ENCODE measurements at regions not wholly inside any gene's neighbourhood (a gene's known extent, or its start where the extent isn't known, plus 50 kb on each side); places are given as distances from the start of the nearest gene placed in this dataset.
"Not testable (repeated sequence)": the region's sequence is repeated elsewhere in the genome, so short reads cannot be mapped to it uniquely, and the experiment has no call there.

GRCh38 chr12:54105809-54106208 is 52.2 kb downstream of the HOXC4 start:
- DNase-seq; H3K4me3 ChIP-seq (ENCODE audit: control insufficient read depth in 1 of 7, extremely low read depth in 1 of 7, insufficient read depth in 4 of 7, low read depth in 2 of 7, low read length in 6 of 7); H3K4me1 ChIP-seq (ENCODE audit: control extremely low read depth in 1 of 4, control insufficient read depth in 4 of 4, insufficient read depth in 4 of 4, low read length in 3 of 4); H3K36me3 ChIP-seq (ENCODE audit: control insufficient read depth in 4 of 4, insufficient read depth in 4 of 4, low read length in 3 of 4); CTCF ChIA-PET; H3K27ac ChIP-seq (ENCODE audit: insufficient read depth in 1 of 2, low read depth in 1 of 2, low read length in 2 of 2, poor library complexity in 1 of 2, severe bottlenecking in 2 of 2); POLR2A ChIA-PET; H3K9me3 ChIP-seq (ENCODE audit: control extremely low read depth in 1 of 5, control insufficient read depth in 4 of 5, insufficient read depth in 2 of 5, low read depth in 1 of 5, low read length in 4 of 5): not testable (repeated sequence)
- no CpG with 5 or more reads among the region's 2 CpGs for WGBS (ENCODE audit: insufficient coverage)
- peaks cover 0 to 43% (median 8%) of the 10 kb centered on the region in 5 experiments for H3K27me3 ChIP-seq (replicated peaks in 2 of 5; ENCODE audit: control insufficient read depth in 4 of 5, insufficient read depth in 5 of 5, low read length in 4 of 5)

- CTCF ChIA-PET; H3K36me3 ChIP-seq (ENCODE audit: control insufficient read depth in 4 of 4, insufficient read depth in 4 of 4, low read length in 3 of 4); POLR2A ChIA-PET; H3K9me3 ChIP-seq (ENCODE audit: control extremely low read depth in 1 of 5, control insufficient read depth in 4 of 5, insufficient read depth in 2 of 5, low read depth in 1 of 5, low read length in 4 of 5); DNase-seq; H3K27ac ChIP-seq (ENCODE audit: insufficient read depth in 1 of 2, low read depth in 1 of 2, low read length in 2 of 2, poor library complexity in 1 of 2, severe bottlenecking in 2 of 2); H3K4me1 ChIP-seq (ENCODE audit: control extremely low read depth in 1 of 4, control insufficient read depth in 4 of 4, insufficient read depth in 4 of 4, low read length in 3 of 4); H3K4me3 ChIP-seq (ENCODE audit: control insufficient read depth in 1 of 7, extremely low read depth in 1 of 7, insufficient read depth in 4 of 7, low read depth in 2 of 7, low read length in 6 of 7): not testable (repeated sequence)
- 5% methylated on average over 24 of the region's 29 CpGs for WGBS (ENCODE audit: insufficient coverage)
- H3K27me3 ChIP-seq (replicated peaks in 2 of 5; ENCODE audit: control insufficient read depth in 4 of 5, insufficient read depth in 5 of 5, low read length in 4 of 5): peaks cover 0 to 42% (median 8%) of the 10 kb centered on the region in 5 experiments
These were observed 52.6 kb downstream of the HOXC4 start for GRCh38 chr12:54106252-54106651.

- H3K9me3 ChIP-seq (ENCODE audit: control extremely low read depth in 1 of 5, control insufficient read depth in 4 of 5, insufficient read depth in 2 of 5, low read depth in 1 of 5, low read length in 4 of 5); CTCF ChIA-PET; H3K4me3 ChIP-seq (ENCODE audit: control insufficient read depth in 1 of 7, extremely low read depth in 1 of 7, insufficient read depth in 4 of 7, low read depth in 2 of 7, low read length in 6 of 7); POLR2A ChIA-PET; H3K4me1 ChIP-seq (ENCODE audit: control extremely low read depth in 1 of 4, control insufficient read depth in 4 of 4, insufficient read depth in 4 of 4, low read length in 3 of 4); DNase-seq; H3K36me3 ChIP-seq (ENCODE audit: control insufficient read depth in 4 of 4, insufficient read depth in 4 of 4, low read length in 3 of 4); H3K27ac ChIP-seq (ENCODE audit: insufficient read depth in 1 of 2, low read depth in 1 of 2, low read length in 2 of 2, poor library complexity in 1 of 2, severe bottlenecking in 2 of 2): not testable (repeated sequence)
- WGBS (ENCODE audit: insufficient coverage): 6% methylated on average over 34 of the region's 56 CpGs
- peaks cover 0 to 42% (median 8%) of the 10 kb centered on the region in 5 experiments for H3K27me3 ChIP-seq (replicated peaks in 2 of 5; ENCODE audit: control insufficient read depth in 4 of 5, insufficient read depth in 5 of 5, low read length in 4 of 5)
These were observed 53.4 kb downstream of the HOXC4 start for GRCh38 chr12:54106803-54107579.

- H3K27ac ChIP-seq (ENCODE audit: insufficient read depth in 1 of 2, low read depth in 1 of 2, low read length in 2 of 2, poor library complexity in 1 of 2, severe bottlenecking in 2 of 2); POLR2A ChIA-PET; H3K4me3 ChIP-seq (ENCODE audit: control insufficient read depth in 1 of 7, extremely low read depth in 1 of 7, insufficient read depth in 4 of 7, low read depth in 2 of 7, low read length in 6 of 7); H3K9me3 ChIP-seq (ENCODE audit: control extremely low read depth in 1 of 5, control insufficient read depth in 4 of 5, insufficient read depth in 2 of 5, low read depth in 1 of 5, low read length in 4 of 5); H3K4me1 ChIP-seq (ENCODE audit: control extremely low read depth in 1 of 4, control insufficient read depth in 4 of 4, insufficient read depth in 4 of 4, low read length in 3 of 4); H3K36me3 ChIP-seq (ENCODE audit: control insufficient read depth in 4 of 4, insufficient read depth in 4 of 4, low read length in 3 of 4); CTCF ChIA-PET: not testable (repeated sequence)
- 29% methylated on average over 4 of the region's 6 CpGs for WGBS (ENCODE audit: insufficient coverage)
- H3K27me3 ChIP-seq (replicated peaks in 2 of 5; ENCODE audit: control insufficient read depth in 4 of 5, insufficient read depth in 5 of 5, low read length in 4 of 5): peaks cover 0 to 29% (median 10%) of the 10 kb centered on the region in 5 experiments
- peak in 1 of 3 donors; percentile 22 for DNase-seq
These were observed 58.7 kb downstream of the HOXC4 start for GRCh38 chr12:54112336-54112735.

GRCh38 chr12:54116055-54116454 is 62.4 kb downstream of the HOXC4 start:
- POLR2A ChIA-PET; H3K36me3 ChIP-seq (ENCODE audit: control insufficient read depth in 4 of 4, insufficient read depth in 4 of 4, low read length in 3 of 4); H3K4me3 ChIP-seq (ENCODE audit: control insufficient read depth in 1 of 7, extremely low read depth in 1 of 7, insufficient read depth in 4 of 7, low read depth in 2 of 7, low read length in 6 of 7); H3K27ac ChIP-seq (ENCODE audit: insufficient read depth in 1 of 2, low read depth in 1 of 2, low read length in 2 of 2, poor library complexity in 1 of 2, severe bottlenecking in 2 of 2); H3K9me3 ChIP-seq (ENCODE audit: control extremely low read depth in 1 of 5, control insufficient read depth in 4 of 5, insufficient read depth in 2 of 5, low read depth in 1 of 5, low read length in 4 of 5); H3K4me1 ChIP-seq (ENCODE audit: control extremely low read depth in 1 of 4, control insufficient read depth in 4 of 4, insufficient read depth in 4 of 4, low read length in 3 of 4); CTCF ChIA-PET: not testable (repeated sequence)
- WGBS (ENCODE audit: insufficient coverage): 8% methylated on average over 4 of the region's 6 CpGs
- H3K27me3 ChIP-seq (replicated peaks in 2 of 5; ENCODE audit: control insufficient read depth in 4 of 5, insufficient read depth in 5 of 5, low read length in 4 of 5): peaks cover 0 to 38% (median 11%) of the 10 kb centered on the region in 5 experiments
- peak in 1 of 3 donors; percentile 8 for DNase-seq

- H3K4me3 ChIP-seq (ENCODE audit: control insufficient read depth in 1 of 7, extremely low read depth in 1 of 7, insufficient read depth in 4 of 7, low read depth in 2 of 7, low read length in 6 of 7); H3K36me3 ChIP-seq (ENCODE audit: control insufficient read depth in 4 of 4, insufficient read depth in 4 of 4, low read length in 3 of 4); H3K27ac ChIP-seq (ENCODE audit: insufficient read depth in 1 of 2, low read depth in 1 of 2, low read length in 2 of 2, poor library complexity in 1 of 2, severe bottlenecking in 2 of 2); POLR2A ChIA-PET; DNase-seq; H3K9me3 ChIP-seq (ENCODE audit: control extremely low read depth in 1 of 5, control insufficient read depth in 4 of 5, insufficient read depth in 2 of 5, low read depth in 1 of 5, low read length in 4 of 5); H3K4me1 ChIP-seq (ENCODE audit: control extremely low read depth in 1 of 4, control insufficient read depth in 4 of 4, insufficient read depth in 4 of 4, low read length in 3 of 4): not testable (repeated sequence)
- CTCF ChIA-PET: interaction anchor here (0.8 kb wide), 1 partner anchor 79 kb away, joined by 3 read pairs; no protein-coding TSS in a partner anchor
- 83% methylated on average over 1 of the region's 4 CpGs for WGBS (ENCODE audit: insufficient coverage)
- peaks cover 0 to 47% (median 11%) of the 10 kb centered on the region in 5 experiments for H3K27me3 ChIP-seq (replicated peaks in 2 of 5; ENCODE audit: control insufficient read depth in 4 of 5, insufficient read depth in 5 of 5, low read length in 4 of 5)
These were observed 63.8 kb downstream of the HOXC4 start for GRCh38 chr12:54117392-54117791.

GRCh38 chr12:54119082-54119481 is 65.4 kb downstream of the HOXC4 start:
- H3K4me1 ChIP-seq (ENCODE audit: control extremely low read depth in 1 of 4, control insufficient read depth in 4 of 4, insufficient read depth in 4 of 4, low read length in 3 of 4); POLR2A ChIA-PET; H3K9me3 ChIP-seq (ENCODE audit: control extremely low read depth in 1 of 5, control insufficient read depth in 4 of 5, insufficient read depth in 2 of 5, low read depth in 1 of 5, low read length in 4 of 5); H3K36me3 ChIP-seq (ENCODE audit: control insufficient read depth in 4 of 4, insufficient read depth in 4 of 4, low read length in 3 of 4); CTCF ChIA-PET; H3K27ac ChIP-seq (ENCODE audit: insufficient read depth in 1 of 2, low read depth in 1 of 2, low read length in 2 of 2, poor library complexity in 1 of 2, severe bottlenecking in 2 of 2); H3K4me3 ChIP-seq (ENCODE audit: control insufficient read depth in 1 of 7, extremely low read depth in 1 of 7, insufficient read depth in 4 of 7, low read depth in 2 of 7, low read length in 6 of 7); DNase-seq: not testable (repeated sequence)
- 100% methylated on average over 1 of the region's 1 CpG for WGBS (ENCODE audit: insufficient coverage)
- peaks cover 0 to 56% (median 18%) of the 10 kb centered on the region in 5 experiments for H3K27me3 ChIP-seq (replicated peaks in 2 of 5; ENCODE audit: control insufficient read depth in 4 of 5, insufficient read depth in 5 of 5, low read length in 4 of 5)

Measured in common myeloid progenitor, CD34-positive (primary cell).